ENCODE measurements at regions not wholly inside any gene's neighbourhood (a gene's known extent, or its start where the extent isn't known, plus 50 kb on each side); places are given as distances from the start of the nearest gene placed in this dataset.

DNA sequence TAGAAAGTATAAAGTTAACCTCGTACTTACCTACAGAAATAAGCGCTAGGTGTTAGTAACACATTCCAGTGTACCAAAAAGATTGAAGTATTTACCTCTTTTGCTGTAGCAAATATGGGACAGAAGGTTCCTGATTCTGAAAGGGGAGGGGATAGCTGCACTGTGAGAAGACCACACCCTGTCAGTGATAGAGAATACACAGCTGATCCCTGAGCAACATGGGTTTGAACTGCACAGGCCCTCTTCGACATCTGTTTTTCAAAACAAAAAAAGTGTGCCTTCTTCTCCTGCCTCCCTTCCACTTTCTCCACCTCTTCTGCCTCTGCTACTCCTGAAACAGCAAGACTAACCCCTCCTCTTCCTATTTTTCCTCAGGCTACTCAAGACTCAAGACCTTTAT, 201.8 kb upstream of the SLIT2 start:
- no peak for TF ChIP-seq CTCF (IDR thresholded peaks at IDR 0.05; ENCODE audit: insufficient read depth, low read length, poor library complexity, severe bottlenecking)
- no peak for TF ChIP-seq EZH2phosphoT487 (conservative IDR thresholded peaks at IDR 0.05; ENCODE audit: low read length)

All from SU-DHL-6 (cell line).